HEK293 (cell line): ENCODE measurements at regions not wholly inside any gene's neighbourhood (a gene's known extent, or its start where the extent isn't known, plus 50 kb on each side); places are given as distances from the start of the nearest gene placed in this dataset.

Experiments used
- CTCF ChIA-PET: fragments of 350-600 bp; formaldehyde crosslinking; extraction: SDS; loops from one replicate; lab custom pipeline; 2021; ENCODE audit warnings: antibody characterized with exemption; lab: Yijun Ruan, JAX
- POLR2A ChIA-PET: fragments of 300-600 bp; formaldehyde crosslinking; extraction: SDS; loops from one replicate; lab custom pipeline; 2020; ENCODE audit warnings: antibody characterized with exemption, inconsistent platforms; lab: Yijun Ruan, JAX
- H3K27ac ChIP-seq: fragments of 200-500 bp; sonication (Bioruptor generic); 2 replicates; pipeline ENCODE4 v1.5.1; 2014; ENCODE audit warnings: low read depth, low read length, control low read depth, inconsistent platforms; ENCODE audit errors: extremely low read depth
- H3K36me3 ChIP-seq, 2 experiments: fragments of 200-500 bp in 1 of 2; sonication (Bioruptor generic) in 1 of 2; 1 replicate in 1 of 2; 2 replicates in 1 of 2; pipeline ENCODE4 v1.5.1; 2014 to 2017; ENCODE audit warnings: inconsistent platforms in 2 of 2, low read length in 2 of 2; ENCODE audit not compliant: control insufficient read depth in 2 of 2, insufficient read depth in 1 of 2
- H3K4me1 ChIP-seq: fragments of 200-500 bp; sonication (Bioruptor generic); 2 replicates; pipeline ENCODE4 v1.5.1; 2014; ENCODE audit warnings: mild to moderate bottlenecking, low read length, inconsistent platforms; ENCODE audit not compliant: control insufficient read depth, insufficient read depth
- H3K4me3 ChIP-seq: 2 replicates; pipeline ENCODE4 v1.5.1; 2011; ENCODE audit warnings: low read depth, mild to moderate bottlenecking, control low read depth, low read length, moderate library complexity
- H3K9me3 ChIP-seq: fragments of 200-500 bp; sonication (Bioruptor generic); 2 replicates; pipeline ENCODE4 v1.5.1; 2014; ENCODE audit warnings: low read depth, low read length, inconsistent platforms; ENCODE audit not compliant: control insufficient read depth, insufficient read depth
- ATF2 ChIP-seq: fragments of 450-650 bp; formaldehyde crosslinking; IDR thresholded peaks from 2 replicates; pipeline ENCODE4 v1.5.1; 2016; ENCODE audit warnings: missing biosample characterization, missing genetic modification characterization, low read depth
- BCL11A ChIP-seq: fragments of 450-650 bp; formaldehyde crosslinking; IDR thresholded peaks from 2 replicates; pipeline ENCODE4 v1.5.1; 2016; ENCODE audit warnings: low read depth, missing biosample characterization, missing genetic modification characterization
- ELK4 ChIP-seq: IDR thresholded peaks from 2 replicates; pipeline ENCODE4 v1.6.1; 2011; ENCODE audit warnings: mild to moderate bottlenecking, low read depth, low read length, borderline replicate concordance
- PATZ1 ChIP-seq: fragments of 450-650 bp; formaldehyde crosslinking; IDR thresholded peaks from 2 replicates; pipeline ENCODE4 v1.5.1; 2016; ENCODE audit warnings: missing biosample characterization, missing genetic modification characterization
- PRDM6 ChIP-seq: fragments of 450-650 bp; formaldehyde crosslinking; IDR thresholded peaks from 2 replicates; pipeline ENCODE4 v1.5.1; 2017; ENCODE audit warnings: missing biosample characterization, missing genetic modification characterization
- REST ChIP-seq: fragments of 450-650 bp; formaldehyde crosslinking; IDR thresholded peaks from 2 replicates; pipeline ENCODE4 v1.5.1; 2016; ENCODE audit warnings: missing biosample characterization, missing genetic modification characterization
- SP3 ChIP-seq: fragments of 450-650 bp; formaldehyde crosslinking; IDR thresholded peaks from 2 replicates; pipeline ENCODE4 v1.5.1; 2016; ENCODE audit warnings: missing biosample characterization, missing genetic modification characterization
- ZNF133 ChIP-seq: fragments of 450-650 bp; formaldehyde crosslinking; IDR thresholded peaks from 2 replicates; pipeline ENCODE4 v1.5.1; 2016; ENCODE audit warnings: missing biosample characterization, missing genetic modification characterization
- ZNF157 ChIP-seq: fragments of 450-650 bp; formaldehyde crosslinking; IDR thresholded peaks from 2 replicates; pipeline ENCODE4 v1.5.1; 2016; ENCODE audit warnings: missing biosample characterization, missing genetic modification characterization
- ZNF175 ChIP-seq: fragments of 450-650 bp; formaldehyde crosslinking; IDR thresholded peaks from 2 replicates; pipeline ENCODE4 v1.5.1; 2016; ENCODE audit warnings: missing biosample characterization, missing genetic modification characterization
- ZNF280D ChIP-seq: fragments of 450-650 bp; formaldehyde crosslinking; IDR thresholded peaks from 2 replicates; pipeline ENCODE4 v1.5.1; 2016; ENCODE audit warnings: missing biosample characterization, missing genetic modification characterization
- ZNF423 ChIP-seq: fragments of 450-650 bp; formaldehyde crosslinking; IDR thresholded peaks from 2 replicates; pipeline ENCODE4 v1.5.1; 2016; ENCODE audit warnings: missing biosample characterization, missing genetic modification characterization
- ZNF555 ChIP-seq: fragments of 450-650 bp; formaldehyde crosslinking; conservative IDR thresholded peaks from 2 replicates; pipeline ENCODE4 v1.5.1; 2017; ENCODE audit warnings: missing biosample characterization, mild to moderate bottlenecking, missing genetic modification characterization, inconsistent platforms
- ZNF600 ChIP-seq: fragments of 450-650 bp; formaldehyde crosslinking; IDR thresholded peaks from 2 replicates; pipeline ENCODE4 v1.5.1; 2016; ENCODE audit warnings: missing biosample characterization, missing genetic modification characterization
- ZNF639 ChIP-seq: fragments of 450-650 bp; formaldehyde crosslinking; IDR thresholded peaks from 2 replicates; pipeline ENCODE4 v1.5.1; 2016; ENCODE audit warnings: missing biosample characterization, missing genetic modification characterization
- ZNF830 ChIP-seq: fragments of 450-650 bp; IDR thresholded peaks from 2 replicates; pipeline ENCODE4 v1.5.0; 2018; ENCODE audit warnings: missing biosample characterization, missing genetic modification characterization, low read depth, mild to moderate bottlenecking, moderate library complexity
- ZNF843 ChIP-seq: fragments of 450-650 bp; formaldehyde crosslinking; IDR thresholded peaks from 2 replicates; pipeline ENCODE4 v1.5.1; 2016; ENCODE audit warnings: missing biosample characterization, missing genetic modification characterization
- ZSCAN5A ChIP-seq: fragments of 450-650 bp; formaldehyde crosslinking; IDR thresholded peaks from 2 replicates; pipeline ENCODE4 v1.5.1; 2016; ENCODE audit warnings: missing biosample characterization, missing genetic modification characterization

- Histone ChIP-seq H3K4me1 (no peaks in the 10 kb centered on the region), H3K36me3 (no peaks in the 10 kb centered on the region), H3K4me3 (no peak overlapping the region), H3K27ac (no peak overlapping the region), H3K9me3 (no peaks in the 10 kb centered on the region)
- POLR2A ChIA-PET, result no interaction called here
- TF ChIP-seq PRDM6 (tag by site-specific recombination) (no peak), ZNF639 (no peak)
- CTCF ChIA-PET, result no interaction called here
Observed at GRCh38 chr20:52268184-52268749, 76.7 kb upstream of the ZFP64 start.

GRCh38 chr20:52267418-52267817 lies 75.8 kb upstream of the ZFP64 start:
- CTCF ChIA-PET, result interaction anchor here (0.6 kb wide), 1 partner anchor 46 kb away, joined by 4 read pairs; no protein-coding TSS in a partner anchor
- no peaks in the 10 kb centered on the region for H3K4me1 ChIP-seq
- H3K36me3 ChIP-seq, result no peaks in the 10 kb centered on the region
- no peak overlapping the region for H3K27ac ChIP-seq
- H3K9me3 ChIP-seq, result no peaks in the 10 kb centered on the region
- H3K4me3 ChIP-seq, result no peak overlapping the region
- POLR2A ChIA-PET, result no interaction called here
- TF ChIP-seq ZNF280D (no peak), ZSCAN5A (tag by site-specific recombination) (no peak), SP3 (tag by site-specific recombination) (no peak), ZNF175 (no peak), ZNF555 (tag by site-specific recombination) (no peak), ZNF600 (tag by site-specific recombination) (no peak), ZNF423 (tag by site-specific recombination) (no peak), BCL11A (tag by site-specific recombination) (no peak), ATF2 (no peak), ZNF843 (tag by site-specific recombination) (no peak), REST (no peak), ZNF157 (tag by site-specific recombination) (no peak), ZNF830 (tag by site-specific recombination) (no peak), PATZ1 (tag by site-specific recombination) (no peak), ZNF133 (tag by site-specific recombination) (no peak), ELK4 (no peak)
